NCI-H2196 (cell line): ENCODE measurements at regions not wholly inside any gene's neighbourhood (a gene's known extent, or its start where the extent isn't known, plus 50 kb on each side); places are given as distances from the start of the nearest gene placed in this dataset.

ENCODE experiments used
- DNase-seq: peaks from one replicate; lab custom pipeline; 2025; ENCODE audit not compliant: unreplicated experiment; lab: John Stamatoyannopoulos, UW

DNA sequence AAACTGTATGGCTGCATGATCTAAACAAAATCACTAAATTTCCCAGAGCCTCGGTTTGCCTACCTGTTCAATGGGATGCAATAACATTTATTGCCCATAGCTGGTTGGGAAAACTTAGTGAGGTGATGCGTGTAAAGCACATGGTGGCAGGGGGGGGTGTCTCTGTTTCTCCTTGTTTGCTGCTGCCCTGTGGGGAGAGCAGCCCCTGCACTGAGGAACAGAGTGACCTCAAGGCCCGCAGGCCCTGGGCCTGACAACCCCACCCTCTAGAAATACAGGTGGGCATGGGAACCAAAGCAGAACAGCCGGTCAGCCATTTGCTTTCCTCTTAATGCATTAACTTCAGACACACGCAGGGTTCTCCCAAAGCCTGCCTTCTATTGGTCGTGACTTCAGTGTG is 55.1 kb upstream of the SLC66A3 start:
- DNase-seq: no peak

DNA sequence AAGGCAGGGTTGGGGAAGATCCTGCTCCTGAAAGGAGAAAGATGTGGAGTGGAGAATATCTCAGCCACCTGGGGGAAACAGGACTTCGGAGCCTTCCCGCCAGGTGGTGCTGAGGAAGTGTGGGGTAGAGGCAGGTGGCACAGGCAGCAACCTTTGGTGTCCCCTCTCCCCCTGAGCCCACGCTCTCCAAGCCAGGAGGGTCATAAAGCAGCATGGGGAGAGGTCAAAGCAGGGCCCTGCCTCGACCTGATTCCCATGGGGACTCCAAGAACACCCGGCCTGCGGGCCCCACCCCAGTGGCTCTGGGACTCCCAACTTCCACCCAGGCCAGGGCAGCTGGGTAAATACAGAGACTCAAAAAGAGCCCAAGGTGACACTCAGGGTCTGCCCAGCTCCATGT is 54.3 kb upstream of the SLC66A3 start:
- no peak for DNase-seq

DNA sequence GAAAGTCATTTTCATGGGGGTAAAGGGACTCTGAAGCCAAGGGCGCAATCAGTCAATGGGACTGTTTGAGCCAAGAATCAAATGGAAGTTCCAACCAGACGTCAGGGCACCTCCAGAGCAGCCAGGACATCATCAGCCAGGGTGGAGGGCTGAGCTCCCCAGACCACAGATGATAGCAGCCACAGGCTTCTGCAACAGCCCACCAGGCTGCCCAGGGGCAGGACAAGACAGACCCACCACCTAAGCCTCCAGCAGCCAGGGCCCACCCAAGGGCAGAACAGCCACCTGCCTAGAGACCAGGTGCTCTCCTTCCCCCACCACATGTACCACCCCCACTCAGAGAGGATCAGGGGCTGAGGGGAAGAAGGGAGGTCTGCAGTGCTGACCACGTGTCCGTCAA is 53.8 kb upstream of the SLC66A3 start:
- DNase-seq: no peak

DNA sequence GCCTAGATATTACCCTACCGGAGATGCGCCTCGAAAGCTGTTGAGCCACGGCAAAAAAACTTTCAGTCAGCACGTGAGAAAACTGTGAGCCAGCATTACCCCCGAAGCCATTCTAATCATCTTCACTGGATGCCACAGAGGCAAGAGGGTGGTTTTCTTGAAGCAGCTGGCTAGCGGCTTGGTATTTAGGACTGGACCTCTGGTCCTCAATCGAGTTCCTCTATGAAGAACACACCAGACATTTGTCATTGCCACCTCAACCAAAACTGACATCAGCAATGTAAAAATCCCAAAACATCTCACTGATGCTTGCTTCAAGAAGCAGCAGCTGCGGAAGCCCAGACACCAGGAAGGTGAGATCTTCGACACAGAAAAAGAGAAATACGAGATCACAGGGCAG is 52.8 kb upstream of the SLC66A3 start:
- DNase-seq: no peak

DNA sequence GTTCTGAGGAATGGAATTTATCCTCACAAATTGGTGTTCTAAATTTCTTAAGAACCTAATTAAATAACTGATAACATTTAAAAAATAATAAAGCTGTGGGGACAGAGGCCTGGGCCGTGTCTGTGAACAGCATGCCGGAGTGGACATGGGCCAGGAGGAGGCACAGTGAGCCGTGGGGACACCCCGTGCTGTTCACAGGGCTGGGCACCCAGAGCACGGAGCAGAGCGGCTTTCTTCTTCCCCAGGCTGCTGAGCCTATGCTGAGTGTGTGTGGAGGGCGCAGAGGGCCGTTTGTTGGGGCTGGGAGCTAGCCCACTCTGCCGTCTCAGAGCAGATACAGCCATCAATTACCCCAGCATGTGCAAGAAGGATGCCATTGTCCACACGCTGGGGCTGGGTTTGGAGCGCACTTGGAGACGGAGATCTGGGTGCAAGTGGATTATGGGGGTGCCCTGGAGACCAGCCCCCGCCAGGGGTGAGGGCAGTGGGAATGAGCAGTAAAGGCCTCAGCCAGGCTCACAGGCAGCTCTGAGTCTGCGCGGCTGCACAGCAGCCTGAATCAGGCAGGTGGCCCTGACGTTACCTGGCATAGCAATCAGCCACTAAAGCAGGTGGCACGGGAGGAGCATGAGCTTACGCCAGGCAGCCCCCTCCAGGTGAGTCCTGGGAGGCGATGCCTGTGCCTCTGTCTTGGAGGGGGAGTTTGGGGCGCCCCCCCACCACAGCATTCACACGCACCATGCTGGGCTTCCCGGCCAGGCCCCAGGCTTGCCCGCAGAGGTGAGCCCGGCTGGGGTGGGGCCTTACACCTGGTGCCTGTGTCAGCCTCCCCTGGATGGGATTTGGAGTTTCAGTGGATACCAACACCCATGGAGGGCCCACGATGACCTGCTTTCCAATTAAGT is 52.1 kb upstream of the SLC66A3 start:
- DNase-seq: no peak

DNA sequence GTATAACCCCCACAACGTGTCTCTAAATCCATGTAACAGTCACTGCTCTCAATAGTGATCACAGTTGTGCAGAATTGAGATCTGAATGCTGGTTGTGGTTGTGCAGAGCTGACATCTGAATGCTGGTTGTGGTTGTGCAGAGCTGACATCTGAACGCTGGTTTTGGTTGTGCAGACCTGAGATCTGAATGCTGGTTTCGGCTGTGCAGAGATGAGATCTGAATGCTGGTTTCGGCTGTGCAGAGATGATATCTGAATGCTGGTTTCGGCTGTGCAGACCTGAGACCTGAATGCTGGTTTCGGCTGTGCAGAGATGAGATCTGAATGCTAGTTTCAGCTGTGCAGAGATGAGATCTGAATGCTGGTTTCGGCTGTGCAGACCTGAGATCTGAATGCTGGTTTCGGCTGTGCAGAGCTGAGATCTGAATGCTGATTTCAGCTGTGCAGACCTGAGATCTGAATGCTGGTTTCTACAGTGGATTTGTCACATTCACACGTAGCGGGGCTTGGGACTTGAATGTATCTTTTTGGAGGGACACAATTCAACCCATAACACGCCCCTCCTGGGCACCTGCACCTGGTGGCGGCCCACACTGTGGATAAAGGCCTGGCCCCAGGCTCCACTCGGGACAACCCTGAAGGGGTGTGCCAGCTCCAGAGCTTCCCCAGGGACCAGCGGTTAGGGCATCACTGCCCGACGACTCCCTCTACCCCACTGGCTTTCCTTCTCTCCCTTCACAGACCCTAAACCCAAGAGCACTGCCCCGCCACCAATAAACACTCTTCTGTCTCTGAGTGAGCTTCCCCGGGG is 51.1 kb upstream of the SLC66A3 start:
- DNase-seq: no peak

DNA sequence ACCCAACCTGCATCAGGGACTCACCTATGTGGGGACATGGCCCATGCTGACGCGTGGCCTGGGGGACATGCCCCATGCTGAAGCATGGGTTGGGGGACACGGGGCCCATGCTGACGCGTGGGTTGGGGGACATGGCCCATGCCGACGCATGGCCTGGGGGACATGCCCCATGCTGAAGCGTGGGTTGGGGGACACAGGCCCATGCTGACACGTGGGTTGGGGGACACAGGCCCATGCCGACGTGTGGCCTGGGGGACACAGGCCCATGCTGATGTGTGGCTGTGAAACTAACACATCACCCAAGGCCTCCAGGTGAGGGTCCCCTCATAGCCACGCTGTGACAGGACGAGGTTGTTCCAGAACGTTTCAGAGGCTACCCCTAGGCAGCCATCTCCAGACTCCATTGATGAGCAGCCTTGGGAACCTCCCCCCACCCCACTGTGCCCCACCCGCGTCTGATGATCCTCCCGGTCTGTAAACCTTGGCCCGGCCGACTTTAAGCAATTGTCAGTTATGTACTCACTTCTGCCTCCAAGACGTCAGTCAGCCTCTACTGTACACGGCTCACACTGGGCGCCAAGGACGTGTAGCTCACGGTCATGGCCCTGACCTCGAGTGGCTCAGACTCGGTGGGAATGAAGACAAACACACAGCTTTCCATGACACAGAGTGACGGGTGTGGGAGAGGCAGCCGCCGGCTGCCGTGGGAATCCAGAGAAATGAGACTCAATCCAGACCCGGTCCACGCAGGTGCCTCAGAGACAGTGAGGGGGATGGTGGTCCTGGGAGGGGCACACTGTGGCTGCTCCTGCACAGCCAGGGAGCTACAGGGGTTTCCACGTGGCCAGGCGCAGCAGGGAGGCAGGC is 50.2 kb upstream of the SLC66A3 start:
- DNase-seq: no peak
